HepG2 (cell line): ENCODE measurements at regions not wholly inside any gene's neighbourhood (a gene's known extent, or its start where the extent isn't known, plus 50 kb on each side); places are given as distances from the start of the nearest gene placed in this dataset.

Experiments
- ATAC-seq: fragments of 200-7000 bp; cut with Tn5 transposase; 3 replicates; pipeline ENCODE4 v1.9.1; 2020; ENCODE audit warnings: mild to moderate bottlenecking, moderate library complexity
- BruUV-seq: library from RNA; stranded (reverse); fragments of 400-500 nt; replicated peaks from 2 replicates; lab custom pipeline; 2021; lab: Mats Ljungman, UMichigan
- CTCF ChIA-PET: fragments of 300-600 bp; formaldehyde crosslinking; extraction: SDS; loops from one replicate; lab custom pipeline; 2021; ENCODE audit warnings: low total read pairs, inconsistent platforms, low intra/inter-chr PET ratio; lab: Yijun Ruan, JAX
- POLR2A ChIA-PET: fragments of 350-600 bp; sonication (Branson Sonifier 250); formaldehyde crosslinking; loops from one replicate; lab custom pipeline; 2020; ENCODE audit warnings: antibody characterized with exemption, inconsistent platforms; lab: Yijun Ruan, JAX
- DNase-seq: peaks from one replicate; pipeline ENCODE4 v3.0.0-alpha.2; 2015; ENCODE audit warnings: low spot score
- FAIRE-seq: peaks from 3 replicates; lab custom pipeline; 2011; peaks lifted over from hg19 to GRCh38; lab: Jason Lieb, UNC
- H2AFZ ChIP-seq: one replicate; pipeline ENCODE4 v1.6.1; 2011; ENCODE audit warnings: low read length, inconsistent platforms
- H3K27ac ChIP-seq: fragments of 300-600 bp; 3 replicates; pipeline ENCODE4 v1.8.0; 2011; ENCODE audit warnings: mixed run types, mild to moderate bottlenecking, mixed read lengths, low read length, inconsistent platforms; ENCODE audit not compliant: insufficient read depth; ENCODE audit errors: extremely low read length
- H3K27me3 ChIP-seq, 2 experiments: fragments of 200-600 bp in 1 of 2; 2 replicates in 1 of 2; 3 replicates in 1 of 2; pipeline versions ENCODE4 v1.6.0 to v1.8.0; 2011; ENCODE audit warnings: low read length in 2 of 2, mild to moderate bottlenecking in 2 of 2, moderate library complexity in 2 of 2, inconsistent platforms in 1 of 2; ENCODE audit not compliant: insufficient read depth in 2 of 2, control insufficient read depth in 1 of 2
- H3K36me3 ChIP-seq, 2 experiments: fragments of 200-600 bp in 1 of 2; replicated peaks in 1 of 2; 2 replicates in 1 of 2; 3 replicates in 1 of 2; pipeline versions ENCODE4 v1.5.1 to v1.8.0; 2011; ENCODE audit warnings: low read length in 2 of 2, inconsistent platforms in 1 of 2; ENCODE audit not compliant: insufficient read depth in 2 of 2, control insufficient read depth in 1 of 2
- H3K4me1 ChIP-seq: 2 replicates; pipeline ENCODE4 v1.5.1; 2012; ENCODE audit warnings: low read length, inconsistent platforms; ENCODE audit not compliant: insufficient read depth
- H3K4me2 ChIP-seq: 2 replicates; pipeline ENCODE4 v1.6.0; 2011; ENCODE audit warnings: low read depth, low read length, inconsistent platforms
- H3K4me3 ChIP-seq, 3 experiments: fragments of 200-600 bp in 1 of 3; sonication (generic), shearing (Covaris generic) in 1 of 3; replicated peaks in 1 of 3; 2 replicates each; pipeline ENCODE4 v1.5.1; 2011 to 2016; ENCODE audit warnings: low read length in 3 of 3, inconsistent platforms in 2 of 3, low read depth in 2 of 3, mild to moderate bottlenecking in 2 of 3, control low read depth in 1 of 3, mixed read lengths in 1 of 3; ENCODE audit not compliant: insufficient read depth in 1 of 3
- H3K79me2 ChIP-seq: one replicate; pipeline ENCODE4 v1.6.1; 2011; ENCODE audit warnings: low read length, inconsistent platforms; ENCODE audit not compliant: insufficient read depth
- H3K9ac ChIP-seq: 2 replicates; pipeline ENCODE4 v1.6.0; 2011; ENCODE audit warnings: mild to moderate bottlenecking, low read depth, low read length, inconsistent platforms; ENCODE audit not compliant: insufficient read depth
- H3K9me3 ChIP-seq: 2 replicates; pipeline ENCODE4 v1.5.1; 2012; ENCODE audit warnings: mild to moderate bottlenecking, low read length
- H4K20me1 ChIP-seq: 2 replicates; pipeline ENCODE4 v1.6.0; 2011; ENCODE audit warnings: inconsistent platforms, mild to moderate bottlenecking, low read length, moderate library complexity; ENCODE audit not compliant: insufficient read depth
- ATF7 ChIP-seq, 2 experiments: fragments of 450-650 bp in 1 of 2; sonication (generic) in 1 of 2; formaldehyde crosslinking in 1 of 2; IDR thresholded peaks; 2 replicates each; pipeline versions ENCODE4 v1.4.0 to v1.6.1; 2016 to 2020; ENCODE audit warnings: antibody characterized with exemption in 1 of 2, mild to moderate bottlenecking in 1 of 2, missing genetic modification reagents in 1 of 2
- CENPX ChIP-seq: sonication (generic); formaldehyde crosslinking; IDR thresholded peaks from 2 replicates; pipeline ENCODE4 v1.9.0; 2021; ENCODE audit warnings: mild to moderate bottlenecking, missing genetic modification reagents, moderate library complexity
- NFAT5 ChIP-seq: sonication (generic); formaldehyde crosslinking; IDR thresholded peaks from 2 replicates; pipeline ENCODE4 v1.4.0; 2020; ENCODE audit warnings: missing genetic modification reagents
- REXO4 ChIP-seq: sonication (generic); formaldehyde crosslinking; IDR thresholded peaks from 2 replicates; pipeline ENCODE4 v1.8.0; 2022; ENCODE audit warnings: missing genetic modification reagents, mild to moderate bottlenecking, borderline replicate concordance
- SIX1 ChIP-seq: sonication (generic); formaldehyde crosslinking; IDR thresholded peaks from 2 replicates; pipeline ENCODE4 v1.4.0; 2020; ENCODE audit warnings: missing genetic modification reagents, borderline replicate concordance
- SP1 ChIP-seq, 2 experiments: fragments of 450-650 bp in 1 of 2; sonication (generic) in 1 of 2; formaldehyde crosslinking in 1 of 2; IDR thresholded peaks; 2 replicates each; pipeline versions ENCODE4 v1.4.0 to v1.6.1; 2016 to 2020; ENCODE audit warnings: missing genetic modification reagents in 1 of 2
- ZNF317 ChIP-seq: sonication (generic); formaldehyde crosslinking; IDR thresholded peaks from 2 replicates; pipeline ENCODE4 v1.5.0; 2020; ENCODE audit warnings: mild to moderate bottlenecking, missing genetic modification reagents
- ZNF33B ChIP-seq: sonication (generic); formaldehyde crosslinking; IDR thresholded peaks from 2 replicates; pipeline ENCODE4 v1.5.1; 2020; ENCODE audit warnings: mild to moderate bottlenecking, missing genetic modification reagents
- ZNF557 ChIP-seq: sonication (generic); formaldehyde crosslinking; IDR thresholded peaks from 2 replicates; pipeline ENCODE4 v1.4.0; 2020; ENCODE audit warnings: missing genetic modification reagents
- ZNF644 ChIP-seq: IDR thresholded peaks from 2 replicates; pipeline ENCODE4 v1.6.1; 2016; ENCODE audit warnings: low read depth
- ZNF768 ChIP-seq: sonication (generic); formaldehyde crosslinking; IDR thresholded peaks from 2 replicates; pipeline ENCODE4 v1.4.0; 2020; ENCODE audit warnings: missing genetic modification reagents
- ZNF782 ChIP-seq: sonication (generic); formaldehyde crosslinking; IDR thresholded peaks from 2 replicates; pipeline ENCODE4 v1.4.0; 2020; ENCODE audit warnings: missing genetic modification reagents, mild to moderate bottlenecking, borderline replicate concordance
- WGBS: methylation state at CpG from one replicate; pipeline ENCODE4 v1.1.6; 2017; ENCODE audit warnings: low lambda C conversion rate; 5-methylcytosine and 5-hydroxymethylcytosine counted together
- in situ Hi-C: cut with HindIII; loops from 2 replicates; pipeline ENCODE4 v1.10.0; 2017; ENCODE audit warnings: low pct_unique_long_range_greater_than_20kb; ENCODE audit not compliant: extremely low pct_ligation_motif_present
- intact Hi-C: fragments of 100-400 bp; cut with micrococcal nuclease; formaldehyde crosslinking; loops from one replicate; pipeline ENCODE4 v1.10.0; 2022; ENCODE audit not compliant: unreplicated experiment

DNA sequence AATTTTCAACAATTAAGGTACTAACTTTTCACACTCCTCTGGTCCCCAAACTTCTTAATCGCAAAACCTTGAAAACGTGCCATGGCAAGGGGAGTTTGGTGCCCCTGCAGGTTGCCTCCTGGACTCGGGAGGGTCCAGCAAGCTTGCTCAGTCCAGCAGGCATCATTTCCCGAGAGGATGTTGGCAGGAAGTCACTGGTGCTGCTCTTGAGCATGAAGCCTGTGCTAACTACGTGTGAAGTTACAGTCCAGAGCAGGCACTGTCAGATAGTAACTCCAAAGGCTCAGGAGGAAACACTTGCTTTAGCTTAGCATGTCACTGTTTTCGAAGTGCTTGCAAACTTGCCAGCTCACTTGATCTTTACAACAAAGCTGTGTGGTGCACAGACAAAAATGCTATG, 215.4 kb downstream of the MYCN start:
- in situ Hi-C loops: no loop called here
- WGBS: 39% methylated on average over 6 of the region's 6 CpGs
- POLR2A ChIA-PET: no interaction called here
- H3K9me3 ChIP-seq: no peaks in the 10 kb centered on the region
- ATAC-seq (no peak), DNase-seq (no peak), FAIRE-seq (no peak)
- H3K79me2 ChIP-seq: no peaks in the 10 kb centered on the region
- no peak overlapping the region for H2AFZ ChIP-seq
- TF ChIP-seq SP1 (IDR thresholded peaks at IDR 0.05) (no peak), SP1 (CRISPR knock-in tag; IDR thresholded peaks at IDR 0.05) (no peak), ZNF557 (CRISPR knock-in tag) (no peak), ZNF768 (CRISPR knock-in tag) (no peak), CENPX (no peak), REXO4 (CRISPR knock-in tag) (no peak), ZNF317 (CRISPR knock-in tag) (no peak), ATF7 (IDR thresholded peaks at IDR 0.05) (no peak), ATF7 (CRISPR knock-in tag; IDR thresholded peaks at IDR 0.05) (no peak)
- no peak overlapping the region for H3K4me3 ChIP-seq
- H4K20me1 ChIP-seq: no peaks in the 10 kb centered on the region
- H3K4me2 ChIP-seq: no peak overlapping the region
- H3K27me3 ChIP-seq: peaks cover 0 to 2% of the 10 kb centered on the region in 2 experiments; a peak in 1 of 5 replicates
- intact Hi-C loops: no loop called here
- no peak overlapping the region for H3K27ac ChIP-seq
- no peak overlapping the region for H3K9ac ChIP-seq
- H3K36me3 ChIP-seq: no peaks in the 10 kb centered on the region
- no TSS peak for BruUV-seq
- CTCF ChIA-PET: no interaction called here
- H3K4me1 ChIP-seq: no peaks in the 10 kb centered on the region

DNA sequence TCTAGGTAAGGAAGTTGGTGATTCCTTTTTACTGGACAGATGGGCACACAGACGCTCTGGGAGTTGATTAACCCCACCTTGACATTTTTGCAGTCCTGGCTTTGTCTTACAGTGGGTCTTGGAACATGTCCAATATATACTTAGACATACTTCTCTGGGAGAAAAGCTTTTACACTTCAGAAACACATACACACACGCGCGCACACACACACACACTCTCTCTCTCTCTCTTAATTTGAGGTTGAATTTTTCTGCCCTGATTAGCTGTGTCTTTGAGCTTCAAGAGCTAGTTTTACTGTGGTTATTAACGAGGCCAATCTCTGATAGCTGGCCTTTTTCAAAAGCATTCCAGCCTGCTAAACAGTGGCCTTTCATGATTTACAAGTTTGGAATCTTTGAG, 215.0 kb downstream of the MYCN start:
- H3K9me3 ChIP-seq: no peaks in the 10 kb centered on the region
- intact Hi-C loops (no loop called here), in situ Hi-C loops (no loop called here)
- CTCF ChIA-PET: no interaction called here
- BruUV-seq: no TSS peak
- H3K9ac ChIP-seq: no peak overlapping the region
- no peak overlapping the region for H2AFZ ChIP-seq
- FAIRE-seq (no peak), DNase-seq (no peak), ATAC-seq (no peak)
- H3K36me3 ChIP-seq: no peaks in the 10 kb centered on the region
- peaks cover 0 to 2% of the 10 kb centered on the region in 2 experiments; a peak in 1 of 5 replicates for H3K27me3 ChIP-seq
- no peak overlapping the region for H3K4me3 ChIP-seq
- no peaks in the 10 kb centered on the region for H4K20me1 ChIP-seq
- no peak overlapping the region for H3K4me2 ChIP-seq
- H3K27ac ChIP-seq: no peak overlapping the region
- no peaks in the 10 kb centered on the region for H3K79me2 ChIP-seq
- H3K4me1 ChIP-seq: no peaks in the 10 kb centered on the region
- 58% methylated on average over 5 of the region's 5 CpGs for WGBS
- POLR2A ChIA-PET: no interaction called here
- TF ChIP-seq ZNF33B: no peak
- TF ChIP-seq NFAT5: no peak
- no peak for TF ChIP-seq ZNF782 (CRISPR knock-in tag)
- no peak for TF ChIP-seq SIX1 (CRISPR knock-in tag)
- no peak for TF ChIP-seq ZNF644 (CRISPR knock-in tag)
